Osteocyte (in vitro differentiated cells): ENCODE measurements at regions not wholly inside any gene's neighbourhood (a gene's known extent, or its start where the extent isn't known, plus 50 kb on each side); places are given as distances from the start of the nearest gene placed in this dataset.

Source experiments
- DNase-seq: peaks from one replicate; pipeline ENCODE4 v3.0.0; 2021; ENCODE audit warnings: mixed read lengths; ENCODE audit not compliant: unreplicated experiment; ENCODE audit errors: extremely low spot score
- H3K27ac Mint-ChIP-seq: one replicate; pipeline ENCODE4 v1.8.0; 2021; ENCODE audit warnings: mild to moderate bottlenecking, mixed read lengths; ENCODE audit not compliant: unreplicated experiment
- H3K27me3 Mint-ChIP-seq: one replicate; pipeline ENCODE4 v1.8.0; 2021; ENCODE audit warnings: mixed read lengths; ENCODE audit not compliant: unreplicated experiment
- H3K36me3 Mint-ChIP-seq: one replicate; pipeline ENCODE4 v1.8.0; 2021; ENCODE audit warnings: mixed read lengths; ENCODE audit not compliant: unreplicated experiment
- H3K4me1 Mint-ChIP-seq: one replicate; pipeline ENCODE4 v1.8.0; 2021; ENCODE audit warnings: mixed read lengths; ENCODE audit not compliant: unreplicated experiment
- H3K4me3 Mint-ChIP-seq: one replicate; pipeline ENCODE4 v1.8.0; 2021; ENCODE audit warnings: mild to moderate bottlenecking, moderate library complexity, mixed read lengths; ENCODE audit not compliant: unreplicated experiment
- H3K9me3 Mint-ChIP-seq: one replicate; pipeline ENCODE4 v1.8.0; 2021; ENCODE audit warnings: mixed read lengths; ENCODE audit not compliant: unreplicated experiment
- TF ChIP-seq, protein P1 (sequence below): fragments of 200-600 bp; sonication (generic); IDR thresholded peaks from 2 replicates; pipeline ENCODE4 v1.5.0; 2021; ENCODE audit warnings: antibody characterized with exemption, mild to moderate bottlenecking, moderate library complexity

DNA sequence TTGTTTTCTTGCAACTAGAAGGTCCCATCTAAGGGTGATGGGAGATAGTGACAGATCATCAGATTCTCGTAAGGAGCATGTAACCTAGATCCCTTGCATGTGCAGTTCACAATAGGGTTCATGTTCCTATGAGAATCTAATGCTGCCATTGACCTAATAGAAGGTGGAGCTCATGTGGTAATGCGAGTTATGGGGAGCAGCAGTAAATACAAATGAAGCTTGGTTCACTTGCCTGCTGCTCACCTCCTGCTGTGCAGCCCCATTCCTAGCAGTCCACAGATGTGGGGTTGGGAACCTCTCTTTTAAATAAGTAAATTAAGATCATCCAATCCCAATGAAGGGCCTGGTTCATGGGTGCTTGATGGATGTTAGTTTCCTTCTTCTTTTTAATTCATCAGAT lies 148.7 kb upstream of the ATP1B1 start:
- Mint-ChIP-seq H3K4me1 (peaks cover 2% of the 10 kb centered on the region), H3K27me3 (peaks cover 23% of the 10 kb centered on the region), H3K36me3 (no peaks in the 10 kb centered on the region), H3K9me3 (no peaks in the 10 kb centered on the region), H3K27ac (no peak overlapping the region), H3K4me3 (no peak overlapping the region)
- TF ChIP-seq, protein P1, sequence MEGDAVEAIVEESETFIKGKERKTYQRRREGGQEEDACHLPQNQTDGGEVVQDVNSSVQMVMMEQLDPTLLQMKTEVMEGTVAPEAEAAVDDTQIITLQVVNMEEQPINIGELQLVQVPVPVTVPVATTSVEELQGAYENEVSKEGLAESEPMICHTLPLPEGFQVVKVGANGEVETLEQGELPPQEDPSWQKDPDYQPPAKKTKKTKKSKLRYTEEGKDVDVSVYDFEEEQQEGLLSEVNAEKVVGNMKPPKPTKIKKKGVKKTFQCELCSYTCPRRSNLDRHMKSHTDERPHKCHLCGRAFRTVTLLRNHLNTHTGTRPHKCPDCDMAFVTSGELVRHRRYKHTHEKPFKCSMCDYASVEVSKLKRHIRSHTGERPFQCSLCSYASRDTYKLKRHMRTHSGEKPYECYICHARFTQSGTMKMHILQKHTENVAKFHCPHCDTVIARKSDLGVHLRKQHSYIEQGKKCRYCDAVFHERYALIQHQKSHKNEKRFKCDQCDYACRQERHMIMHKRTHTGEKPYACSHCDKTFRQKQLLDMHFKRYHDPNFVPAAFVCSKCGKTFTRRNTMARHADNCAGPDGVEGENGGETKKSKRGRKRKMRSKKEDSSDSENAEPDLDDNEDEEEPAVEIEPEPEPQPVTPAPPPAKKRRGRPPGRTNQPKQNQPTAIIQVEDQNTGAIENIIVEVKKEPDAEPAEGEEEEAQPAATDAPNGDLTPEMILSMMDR: no peak
- no peak for DNase-seq

- no peak overlapping the region for H3K4me3 Mint-ChIP-seq
- peaks cover 23% of the 10 kb centered on the region for H3K27me3 Mint-ChIP-seq
- H3K36me3 Mint-ChIP-seq: no peaks in the 10 kb centered on the region
- H3K4me1 Mint-ChIP-seq: peaks cover 2% of the 10 kb centered on the region
- TF ChIP-seq, protein P1: no peak
- no peaks in the 10 kb centered on the region for H3K9me3 Mint-ChIP-seq
- H3K27ac Mint-ChIP-seq: no peak overlapping the region
- no peak for DNase-seq
These were observed 147.8 kb upstream of the ATP1B1 start for GRCh38 chr1:168958562-168959289.

GRCh38 chr1:168959382-168959781 lies 147.1 kb upstream of the ATP1B1 start:
- TF ChIP-seq, protein P1: no peak
- Mint-ChIP-seq H3K27me3 (peaks cover 23% of the 10 kb centered on the region), H3K4me3 (no peak overlapping the region), H3K9me3 (no peaks in the 10 kb centered on the region), H3K27ac (no peak overlapping the region), H3K36me3 (no peaks in the 10 kb centered on the region), H3K4me1 (peaks cover 2% of the 10 kb centered on the region)
- DNase-seq: no peak

- Mint-ChIP-seq H3K4me3 (no peak overlapping the region), H3K36me3 (no peaks in the 10 kb centered on the region), H3K27ac (no peak overlapping the region), H3K9me3 (no peaks in the 10 kb centered on the region), H3K27me3 (peaks cover 20% of the 10 kb centered on the region), H3K4me1 (peaks cover 2% of the 10 kb centered on the region)
- DNase-seq: no peak
- TF ChIP-seq, protein P1: no peak
These were observed 146.4 kb upstream of the ATP1B1 start for GRCh38 chr1:168960114-168960513.

- Mint-ChIP-seq H3K36me3 (no peaks in the 10 kb centered on the region), H3K27ac (no peak overlapping the region), H3K4me1 (peaks cover 2% of the 10 kb centered on the region), H3K4me3 (no peak overlapping the region), H3K9me3 (no peaks in the 10 kb centered on the region), H3K27me3 (peaks cover 15% of the 10 kb centered on the region)
- TF ChIP-seq, protein P1: no peak
- no peak for DNase-seq
These were observed 145.9 kb upstream of the ATP1B1 start for GRCh38 chr1:168960595-168960994.
